ENCODE measurements at regions not wholly inside any gene's neighbourhood (a gene's known extent, or its start where the extent isn't known, plus 50 kb on each side); places are given as distances from the start of the nearest gene placed in this dataset.

DNA sequence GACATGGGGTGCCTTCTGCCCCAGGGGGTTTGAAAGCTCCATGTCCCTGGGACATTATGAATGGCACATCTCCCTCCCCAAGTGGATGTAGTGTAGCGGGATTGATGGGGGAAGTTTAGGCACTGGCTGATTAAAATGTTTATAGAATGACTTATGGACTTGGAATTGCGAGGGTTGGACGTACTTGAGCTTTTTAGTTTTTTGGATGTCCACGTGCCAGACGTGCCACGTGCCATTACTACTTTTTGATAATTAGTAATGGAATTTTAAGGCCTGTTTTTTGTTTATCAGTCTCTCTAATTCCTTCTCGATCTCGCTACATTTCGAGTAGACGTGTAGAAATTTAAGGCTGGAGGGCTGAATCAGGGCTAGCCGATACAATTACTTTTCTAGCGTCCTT, 162.8 kb downstream of the TBXT start:
- no peak for TF ChIP-seq CTCF (IDR thresholded peaks at IDR 0.05)
- no peak for TF ChIP-seq ZFX (IDR thresholded peaks at IDR 0.05; ENCODE audit: borderline replicate concordance)
